H7 (cell line): ENCODE measurements at regions not wholly inside any gene's neighbourhood (a gene's known extent, or its start where the extent isn't known, plus 50 kb on each side); places are given as distances from the start of the nearest gene placed in this dataset.

Experiments used
- DNase-seq: peaks from one replicate; pipeline ENCODE4 v3.0.0; 2012
- H3K27me3 ChIP-seq: 2 replicates; pipeline ENCODE4 v1.6.0; 2011; ENCODE audit warnings: mild to moderate bottlenecking, low read length; ENCODE audit not compliant: control insufficient read depth, insufficient read depth
- H3K36me3 ChIP-seq: replicated peaks from 2 replicates; pipeline ENCODE4 v1.5.1; 2011; ENCODE audit warnings: low read length; ENCODE audit not compliant: control insufficient read depth, insufficient read depth
- H3K4me3 ChIP-seq: 2 replicates; pipeline ENCODE4 v1.5.1; 2011; ENCODE audit warnings: low read depth, mild to moderate bottlenecking, control low read depth, low read length, moderate library complexity; ENCODE audit not compliant: insufficient read depth

DNA sequence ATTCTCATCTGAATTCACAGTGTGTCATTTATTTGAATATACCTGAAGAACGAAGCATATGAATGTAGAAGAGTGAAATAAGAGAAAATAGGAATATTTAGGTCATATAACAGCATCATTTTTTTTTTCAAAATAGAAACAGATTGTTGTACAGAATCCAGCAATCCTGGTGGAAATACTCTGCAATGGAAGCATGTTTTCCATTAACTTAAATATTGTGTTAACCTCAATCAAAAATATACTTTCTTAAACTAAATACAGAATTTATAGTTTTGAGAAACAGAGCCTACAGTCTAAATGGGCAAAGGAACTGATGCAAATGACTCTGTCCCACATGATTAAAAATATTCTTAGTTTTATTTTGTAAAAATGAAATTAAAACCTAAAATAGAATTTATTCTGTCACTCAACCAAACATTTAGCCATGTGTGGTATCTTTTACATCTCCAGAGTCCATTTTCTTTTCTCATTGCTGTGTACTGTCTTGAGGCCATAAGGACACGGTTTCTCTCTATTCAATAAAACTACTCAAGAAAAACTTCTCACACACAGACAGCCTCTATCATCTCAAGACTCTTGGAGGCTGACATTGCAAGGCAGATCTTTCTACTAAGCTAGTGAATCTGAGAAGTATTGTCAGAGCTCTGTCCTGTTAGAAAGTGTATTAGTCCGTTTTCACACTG lies 322.6 kb downstream of the LTN1 start:
- H3K4me3 ChIP-seq = no peak overlapping the region
- no peak for DNase-seq
- H3K36me3 ChIP-seq = no peaks in the 10 kb centered on the region
- H3K27me3 ChIP-seq = no peaks in the 10 kb centered on the region

DNA sequence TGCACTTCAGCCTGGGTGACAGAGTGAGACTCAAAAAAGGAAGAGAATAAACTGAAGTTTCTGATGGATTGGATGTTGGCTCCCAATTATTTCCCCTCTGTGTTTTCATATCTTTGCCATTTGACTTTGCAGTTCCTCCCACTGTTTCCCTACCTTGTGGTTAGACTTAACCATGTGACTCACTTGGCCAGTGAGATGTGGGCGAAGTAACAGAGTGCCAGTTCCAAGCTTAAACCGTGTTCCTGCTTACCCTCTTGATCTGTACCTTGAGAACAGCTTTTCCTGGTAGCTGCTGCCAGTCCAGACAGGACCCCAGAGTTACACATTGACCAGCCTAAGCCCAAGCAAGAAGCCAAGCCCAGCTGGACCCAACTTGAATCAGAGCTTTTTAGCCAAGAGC lies 323.4 kb downstream of the LTN1 start:
- H3K4me3 ChIP-seq = no peak overlapping the region
- H3K27me3 ChIP-seq = no peaks in the 10 kb centered on the region
- DNase-seq = no peak
- no peaks in the 10 kb centered on the region for H3K36me3 ChIP-seq

DNA sequence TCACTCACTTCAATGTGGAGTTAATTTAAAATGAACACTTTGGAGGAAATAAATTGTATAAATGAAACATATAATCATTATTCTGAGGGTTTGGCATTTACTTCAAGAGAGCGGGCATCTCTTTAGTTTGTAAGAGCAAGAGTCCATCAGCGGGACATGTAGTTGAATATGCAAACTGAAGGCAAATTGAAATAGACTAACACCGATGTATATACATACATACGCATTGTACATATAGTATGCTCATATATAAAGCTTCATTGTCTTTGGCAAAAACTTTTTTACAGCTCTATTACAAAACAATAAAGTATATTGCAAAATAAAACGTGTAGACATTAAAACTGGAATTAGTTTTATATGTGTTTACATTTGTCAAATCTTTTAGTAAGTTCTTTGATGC lies 328.9 kb downstream of the LTN1 start:
- H3K36me3 ChIP-seq = no peaks in the 10 kb centered on the region
- no peak overlapping the region for H3K4me3 ChIP-seq
- H3K27me3 ChIP-seq = no peaks in the 10 kb centered on the region
- DNase-seq = no peak

DNA sequence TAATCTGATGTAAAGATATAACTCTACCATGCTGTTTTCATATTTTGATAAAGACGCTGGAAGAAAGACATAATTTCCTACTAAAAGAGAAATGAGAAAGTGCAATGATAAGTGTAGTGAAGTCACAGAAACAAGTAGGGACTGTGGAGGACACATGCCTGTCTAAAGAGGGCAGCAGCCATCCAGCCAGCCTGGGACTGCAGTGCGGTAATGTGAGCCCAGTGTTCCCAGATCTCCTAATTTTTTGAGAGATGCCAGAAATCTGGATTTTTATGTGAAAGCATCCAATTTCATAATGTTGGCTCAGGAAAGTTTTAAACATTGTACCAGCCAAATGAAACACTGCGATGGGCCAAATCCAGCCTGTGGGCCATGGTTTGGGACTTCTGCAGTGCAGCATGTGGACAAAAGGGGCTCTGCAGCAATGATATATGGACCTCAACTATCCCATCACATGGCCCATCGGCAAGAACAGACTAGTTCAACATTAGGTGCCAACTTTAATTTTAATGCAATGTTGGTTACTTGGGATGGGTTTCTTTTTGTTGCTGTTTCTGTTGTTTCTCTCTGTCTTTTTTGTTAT lies 329.5 kb downstream of the LTN1 start:
- Histone ChIP-seq H3K27me3 (no peaks in the 10 kb centered on the region), H3K36me3 (no peaks in the 10 kb centered on the region), H3K4me3 (no peak overlapping the region)
- no peak for DNase-seq

DNA sequence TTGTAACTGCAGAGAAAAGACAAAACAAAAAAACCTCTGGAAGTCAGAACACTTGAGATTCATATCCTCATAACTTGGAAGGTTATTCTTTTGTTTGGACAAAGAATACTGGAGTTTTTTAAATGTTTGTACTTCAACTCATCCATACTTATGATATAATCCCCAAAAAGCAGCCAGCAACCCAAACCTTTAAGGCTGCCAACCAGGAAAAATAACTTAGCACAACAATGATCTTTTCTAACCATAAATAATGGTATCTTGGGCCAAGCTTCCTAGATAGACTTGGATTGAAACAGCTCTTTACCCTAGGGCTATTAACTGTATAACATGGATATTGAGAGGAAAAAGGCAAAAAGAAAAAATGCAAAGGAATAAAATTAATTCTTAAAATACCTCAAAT lies 335.1 kb downstream of the LTN1 start:
- DNase-seq = no peak
- H3K36me3 ChIP-seq = no peaks in the 10 kb centered on the region
- no peaks in the 10 kb centered on the region for H3K27me3 ChIP-seq
- no peak overlapping the region for H3K4me3 ChIP-seq

DNA sequence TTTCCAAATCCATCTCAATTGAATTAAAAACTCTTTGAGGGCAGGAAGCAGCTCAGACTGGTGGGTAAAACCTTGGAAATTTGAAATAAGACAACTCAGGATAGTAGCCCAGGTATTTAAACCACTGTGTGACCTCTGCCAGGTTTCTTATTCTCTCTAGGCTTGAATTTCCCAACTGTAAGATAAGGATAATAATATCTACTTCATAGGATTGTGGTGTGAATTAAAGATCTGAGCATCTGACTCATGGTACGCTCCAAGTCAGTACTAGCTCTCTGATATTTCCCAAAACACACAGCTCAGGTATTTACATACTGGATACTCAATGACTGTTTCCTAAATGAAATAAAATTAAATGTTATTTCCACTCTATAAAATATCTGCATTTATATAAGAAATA lies 337.2 kb downstream of the LTN1 start:
- H3K36me3 ChIP-seq = no peaks in the 10 kb centered on the region
- DNase-seq = no peak
- no peak overlapping the region for H3K4me3 ChIP-seq
- H3K27me3 ChIP-seq = no peaks in the 10 kb centered on the region

DNA sequence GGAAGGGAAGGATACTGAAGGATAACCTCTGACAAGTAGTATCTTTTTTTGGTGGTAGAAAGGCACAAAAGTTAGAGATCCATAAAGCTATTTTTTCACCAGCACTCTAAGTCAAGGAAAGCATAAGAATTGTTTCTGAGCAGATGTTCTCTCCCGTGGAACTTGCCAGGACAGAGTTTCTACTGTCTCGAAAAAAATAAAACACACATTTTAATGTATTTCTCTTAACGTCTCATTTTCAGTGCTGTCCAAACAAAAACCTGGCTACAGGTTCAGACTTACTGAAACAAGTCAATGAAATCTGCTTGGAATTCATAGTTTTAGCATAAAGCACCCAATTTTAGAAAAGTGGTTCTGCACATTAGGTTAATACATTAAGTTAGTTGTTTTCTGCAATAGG lies 338.3 kb downstream of the LTN1 start:
- Histone ChIP-seq H3K27me3 (no peaks in the 10 kb centered on the region), H3K4me3 (no peak overlapping the region), H3K36me3 (no peaks in the 10 kb centered on the region)
- DNase-seq = no peak

DNA sequence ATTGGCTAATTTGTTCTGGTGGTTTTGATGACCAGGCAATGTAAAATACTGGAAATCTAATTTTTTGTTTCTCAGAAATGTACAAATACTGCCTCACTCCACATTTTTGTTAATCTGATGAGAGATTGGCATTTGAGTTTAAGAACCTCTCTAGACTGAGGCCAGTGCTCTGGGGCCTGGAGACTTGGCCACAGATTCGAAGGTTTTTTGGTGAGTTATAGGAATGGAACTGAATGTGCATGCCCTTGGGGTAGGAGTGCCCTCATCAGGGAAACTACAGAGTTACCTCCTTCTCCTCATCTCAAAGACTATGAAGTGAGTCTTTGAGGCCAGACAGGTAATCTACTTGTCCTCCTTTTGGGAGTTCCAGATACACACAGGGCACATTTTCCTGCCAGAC lies 347.9 kb downstream of the LTN1 start:
- Histone ChIP-seq H3K4me3 (no peak overlapping the region), H3K36me3 (no peaks in the 10 kb centered on the region), H3K27me3 (no peaks in the 10 kb centered on the region)
- DNase-seq = no peak

DNA sequence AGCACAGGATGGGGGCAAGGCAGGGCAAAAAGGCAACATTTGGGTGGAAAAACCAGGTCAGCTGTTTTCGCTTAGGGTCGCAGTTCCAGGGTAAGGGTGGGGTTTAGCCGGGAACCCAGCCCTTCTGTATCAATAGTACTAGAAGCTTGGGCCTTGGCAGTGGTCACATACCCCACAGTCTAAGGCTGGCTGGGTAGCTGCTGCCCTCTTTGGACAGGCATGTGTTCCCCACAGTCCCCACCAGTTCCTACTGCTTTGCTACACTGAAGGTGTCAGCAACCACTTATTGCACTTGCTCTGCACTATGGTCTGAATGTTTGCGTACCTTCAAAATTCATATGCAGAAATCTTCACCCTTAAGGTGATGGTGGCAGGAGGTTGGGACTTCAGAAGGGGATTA lies 349.8 kb downstream of the LTN1 start:
- H3K36me3 ChIP-seq = no peaks in the 10 kb centered on the region
- no peak overlapping the region for H3K4me3 ChIP-seq
- no peak for DNase-seq
- H3K27me3 ChIP-seq = no peaks in the 10 kb centered on the region

DNA sequence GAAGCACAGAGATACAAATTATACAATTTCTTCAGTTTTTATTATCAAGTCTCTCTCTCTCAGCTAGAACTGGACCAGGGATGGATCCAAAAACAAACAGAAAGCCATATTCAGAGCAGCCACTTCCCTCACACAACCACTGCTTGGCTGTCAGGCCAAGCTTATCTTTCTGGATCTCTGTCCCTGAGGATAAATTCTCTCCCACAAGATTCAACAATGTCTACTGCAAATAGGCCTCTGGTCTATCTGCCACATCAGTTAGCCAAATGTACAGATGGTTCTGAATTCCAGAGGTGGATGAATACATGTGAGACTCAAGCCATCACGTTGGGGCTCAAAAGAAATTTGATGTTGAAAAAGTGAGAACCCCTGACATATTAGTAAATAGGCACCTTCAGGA lies 350.9 kb downstream of the LTN1 start:
- H3K36me3 ChIP-seq = no peaks in the 10 kb centered on the region
- no peak for DNase-seq
- H3K27me3 ChIP-seq = no peaks in the 10 kb centered on the region
- H3K4me3 ChIP-seq = no peak overlapping the region

DNA sequence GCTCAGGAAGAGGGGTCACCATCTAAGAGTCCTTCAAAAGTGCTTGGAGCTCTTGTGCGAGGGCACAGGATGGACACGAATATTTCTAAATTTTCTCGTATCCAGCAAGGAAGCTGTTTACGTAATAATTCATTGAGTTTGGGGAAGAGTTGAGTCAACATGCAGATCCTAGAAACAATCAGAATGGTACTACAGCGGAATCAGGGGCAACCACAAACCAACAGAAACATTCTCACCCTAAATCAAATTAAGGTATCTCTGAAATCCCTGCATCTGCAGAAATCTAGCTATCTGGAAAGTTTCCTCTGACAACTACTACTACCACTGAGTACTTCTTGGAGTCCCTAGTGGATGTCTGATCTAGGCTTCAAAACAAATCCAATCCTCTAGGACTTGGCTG lies 352.4 kb downstream of the LTN1 start:
- H3K36me3 ChIP-seq = no peaks in the 10 kb centered on the region
- no peak overlapping the region for H3K4me3 ChIP-seq
- H3K27me3 ChIP-seq = no peaks in the 10 kb centered on the region
- no peak for DNase-seq

DNA sequence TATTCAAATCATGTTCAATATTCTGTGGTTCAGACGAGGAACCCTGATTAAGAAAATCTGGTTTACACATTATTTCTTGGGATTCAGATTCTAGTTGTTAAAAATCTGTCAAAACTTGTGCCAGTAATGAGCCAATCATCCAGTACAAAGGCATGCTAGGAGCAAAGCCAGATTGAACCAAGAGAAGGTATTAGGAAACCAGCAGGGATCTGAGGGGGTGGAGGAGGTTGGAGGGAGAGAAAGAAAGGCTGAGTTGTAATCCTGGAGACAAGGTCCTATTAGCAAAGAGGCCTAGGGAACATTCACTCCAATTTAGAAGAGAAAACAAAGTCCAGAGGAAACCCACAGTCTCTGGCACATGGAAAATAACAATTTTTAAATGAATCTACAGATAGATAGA lies 352.9 kb downstream of the LTN1 start:
- Histone ChIP-seq H3K36me3 (no peaks in the 10 kb centered on the region), H3K27me3 (no peaks in the 10 kb centered on the region), H3K4me3 (no peak overlapping the region)
- no peak for DNase-seq

DNA sequence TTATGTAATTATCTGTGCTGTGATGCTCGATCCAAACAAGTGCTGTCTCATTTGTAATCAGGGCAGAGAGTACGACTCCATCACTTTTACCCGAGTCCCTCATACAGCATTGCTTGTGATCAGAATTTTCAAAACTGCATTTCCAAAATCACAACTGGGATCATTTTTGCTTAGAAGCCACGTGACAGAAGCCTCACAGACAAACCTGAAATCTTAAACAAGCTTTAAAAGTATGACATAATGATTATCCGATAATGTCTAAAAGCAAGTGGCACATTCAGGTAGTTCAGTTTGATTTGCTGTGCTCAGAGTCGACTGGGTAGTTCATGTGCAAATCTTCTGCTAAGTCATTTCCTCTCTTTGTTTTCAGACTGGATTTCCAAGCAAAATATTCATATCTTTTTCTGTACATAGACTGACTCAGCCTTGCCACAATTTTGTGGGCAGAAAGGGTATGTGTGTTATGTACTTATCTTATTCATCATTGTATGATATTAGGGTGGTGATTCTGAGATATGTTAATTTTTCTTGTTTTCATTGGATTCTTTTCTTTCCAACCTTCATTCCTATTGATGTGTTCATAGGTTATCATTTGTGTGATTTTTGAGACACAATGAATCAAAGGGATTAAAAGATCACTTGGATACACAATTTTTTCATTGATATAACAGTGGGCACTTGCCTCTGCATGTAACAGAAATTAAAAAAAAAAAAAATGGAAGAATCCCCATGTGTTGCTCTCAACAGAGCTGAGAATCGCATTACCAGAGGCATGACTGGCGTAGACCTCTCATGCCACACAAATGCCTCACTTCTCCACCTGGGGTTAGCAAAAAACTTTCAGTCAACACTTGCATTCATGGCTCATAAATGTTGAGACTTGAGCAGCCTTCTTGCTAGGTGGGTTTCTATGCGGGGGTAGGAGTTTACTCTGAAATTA lies 355.7 kb downstream of the LTN1 start:
- H3K27me3 ChIP-seq = no peaks in the 10 kb centered on the region
- no peak for DNase-seq
- H3K4me3 ChIP-seq = no peak overlapping the region
- no peaks in the 10 kb centered on the region for H3K36me3 ChIP-seq

DNA sequence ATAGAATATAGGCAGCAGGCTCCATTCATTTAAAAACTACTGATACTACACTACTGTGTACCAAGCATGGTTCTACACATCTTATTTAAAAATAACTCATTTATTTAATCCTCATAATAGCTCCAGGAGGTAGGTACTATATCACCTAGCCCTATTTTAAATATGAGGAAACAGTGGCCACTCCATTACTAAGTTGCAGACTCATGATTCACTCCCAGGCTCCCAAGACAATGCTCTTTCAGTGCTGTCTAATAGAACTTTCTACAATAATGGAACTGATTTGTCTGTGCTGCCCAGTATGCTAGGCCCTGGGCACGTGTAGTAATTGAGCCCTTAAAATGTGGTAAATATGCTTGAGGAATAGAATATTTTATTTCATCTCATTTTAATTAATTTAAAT lies 357.1 kb downstream of the LTN1 start:
- H3K27me3 ChIP-seq = no peaks in the 10 kb centered on the region
- no peak overlapping the region for H3K4me3 ChIP-seq
- DNase-seq = no peak
- H3K36me3 ChIP-seq = no peaks in the 10 kb centered on the region
